HUES48 (cell line): ENCODE measurements at regions not wholly inside any gene's neighbourhood (a gene's known extent, or its start where the extent isn't known, plus 50 kb on each side); places are given as distances from the start of the nearest gene placed in this dataset.
"Not testable (repeated sequence)": the region's sequence is repeated elsewhere in the genome, so short reads cannot be mapped to it uniquely, and the experiment has no call there.

Experiments
- H3K27ac ChIP-seq: one replicate; pipeline ENCODE4 v1.7.0; 2013; ENCODE audit warnings: low read depth, low read length, inconsistent platforms
- H3K27me3 ChIP-seq: 2 replicates; pipeline ENCODE4 v1.6.1; 2013; ENCODE audit warnings: mild to moderate bottlenecking, low read length; ENCODE audit not compliant: control insufficient read depth, insufficient read depth
- H3K36me3 ChIP-seq: 2 replicates; pipeline ENCODE4 v1.6.1; 2013; ENCODE audit warnings: low read length; ENCODE audit not compliant: control insufficient read depth, insufficient read depth
- H3K4me1 ChIP-seq: 2 replicates; pipeline ENCODE4 v1.6.1; 2013; ENCODE audit warnings: mild to moderate bottlenecking, low read length; ENCODE audit not compliant: control insufficient read depth, insufficient read depth
- H3K4me3 ChIP-seq: 2 replicates; pipeline ENCODE4 v1.5.1; 2013; ENCODE audit warnings: mild to moderate bottlenecking, low read depth, low read length
- H3K9ac ChIP-seq: 2 replicates; pipeline ENCODE4 v1.6.1; 2013; ENCODE audit warnings: mild to moderate bottlenecking, low read depth, low read length, moderate library complexity
- H3K9me3 ChIP-seq: 2 replicates; pipeline ENCODE4 v1.6.1; 2013; ENCODE audit warnings: low read length; ENCODE audit not compliant: control insufficient read depth, insufficient read depth

GRCh38 chr3:110626652-110627111 lies 444.9 kb upstream of the NECTIN3 start:
- not testable (repeated sequence) for H3K9me3 ChIP-seq, H3K36me3 ChIP-seq, H3K4me3 ChIP-seq, H3K27me3 ChIP-seq, H3K9ac ChIP-seq, H3K27ac ChIP-seq
- peaks cover 10% of the 10 kb centered on the region; the same call in 1 of the 2 replicates for H3K4me1 ChIP-seq

GRCh38 chr3:110628650-110629301 lies 442.8 kb upstream of the NECTIN3 start:
- Histone ChIP-seq H3K27me3 (no peaks in the 10 kb centered on the region), H3K4me3 (no peak overlapping the region), H3K36me3 (no peaks in the 10 kb centered on the region), H3K9ac (no peak overlapping the region), H3K4me1 (peaks cover 10% of the 10 kb centered on the region; the same call in 1 of the 2 replicates), H3K27ac (no peak overlapping the region), H3K9me3 (no peaks in the 10 kb centered on the region)

GRCh38 chr3:110629917-110630316 lies 441.7 kb upstream of the NECTIN3 start:
- H3K27ac ChIP-seq: no peak overlapping the region
- no peaks in the 10 kb centered on the region for H3K27me3 ChIP-seq
- H3K4me1 ChIP-seq: peaks cover 8% of the 10 kb centered on the region; the same call in 1 of the 2 replicates
- no peak overlapping the region for H3K4me3 ChIP-seq
- H3K9ac ChIP-seq: no peak overlapping the region
- no peaks in the 10 kb centered on the region for H3K36me3 ChIP-seq
- no peaks in the 10 kb centered on the region for H3K9me3 ChIP-seq

DNA sequence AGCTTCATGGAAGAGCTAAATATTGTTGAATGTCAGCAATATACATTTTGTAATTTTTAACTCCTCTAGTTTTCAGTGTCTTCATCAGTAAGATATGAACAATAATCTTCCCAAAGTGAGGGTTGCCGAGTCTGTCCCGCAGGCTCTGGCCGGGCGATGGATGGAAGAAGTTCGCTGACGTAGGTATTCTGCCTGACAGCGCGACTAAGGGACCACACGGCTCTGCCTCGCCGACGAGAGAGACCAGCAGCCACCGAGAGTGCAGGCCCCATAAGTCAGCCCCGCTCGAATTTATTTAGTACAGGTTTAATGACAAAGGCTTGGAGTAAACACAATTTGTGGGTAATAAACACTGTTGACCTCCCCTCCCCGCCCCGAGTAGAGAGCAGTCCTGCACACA lies 427.4 kb upstream of the NECTIN3 start:
- Histone ChIP-seq H3K4me3 (no peak overlapping the region), H3K36me3 (no peaks in the 10 kb centered on the region), H3K9me3 (peaks cover 3% of the 10 kb centered on the region; the same call in 1 of the 2 replicates)

DNA sequence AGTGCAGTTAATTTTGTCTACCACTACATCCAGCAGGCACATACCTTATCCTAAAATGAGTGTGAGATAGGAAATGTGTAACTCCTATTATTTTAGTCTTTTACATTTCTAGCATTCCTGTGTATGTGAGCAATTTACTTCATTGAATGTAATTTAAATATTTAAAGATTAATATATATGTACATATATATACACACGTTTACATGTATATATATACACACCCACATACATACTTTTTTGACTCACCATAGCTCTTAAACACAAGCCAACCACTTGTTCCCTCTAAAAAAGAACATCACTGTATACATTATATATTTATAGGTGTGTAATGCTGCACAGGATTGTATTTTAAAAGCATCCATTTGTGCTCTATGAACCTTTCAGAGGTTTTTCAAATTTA lies 425.6 kb upstream of the NECTIN3 start:
- H3K27ac ChIP-seq: no peak overlapping the region
- H3K9me3 ChIP-seq: peaks cover 3% of the 10 kb centered on the region; the same call in 1 of the 2 replicates
- no peaks in the 10 kb centered on the region for H3K27me3 ChIP-seq
- no peak overlapping the region for H3K9ac ChIP-seq
- H3K4me1 ChIP-seq: no peaks in the 10 kb centered on the region
- H3K4me3 ChIP-seq: no peak overlapping the region
- H3K36me3 ChIP-seq: no peaks in the 10 kb centered on the region

More for the DNA sequence above, 427.4 kb upstream of the NECTIN3 start:
- Histone ChIP-seq H3K27ac (no peak overlapping the region), H3K9ac (no peak overlapping the region), H3K27me3 (no peaks in the 10 kb centered on the region), H3K4me1 (no peaks in the 10 kb centered on the region)

GRCh38 chr3:110646496-110646895 lies 425.1 kb upstream of the NECTIN3 start:
- Histone ChIP-seq H3K9me3 (peaks cover 3% of the 10 kb centered on the region; the same call in 1 of the 2 replicates), H3K4me3 (no peak overlapping the region), H3K27me3 (no peaks in the 10 kb centered on the region), H3K9ac (no peak overlapping the region), H3K27ac (no peak overlapping the region), H3K4me1 (no peaks in the 10 kb centered on the region), H3K36me3 (no peaks in the 10 kb centered on the region)

DNA sequence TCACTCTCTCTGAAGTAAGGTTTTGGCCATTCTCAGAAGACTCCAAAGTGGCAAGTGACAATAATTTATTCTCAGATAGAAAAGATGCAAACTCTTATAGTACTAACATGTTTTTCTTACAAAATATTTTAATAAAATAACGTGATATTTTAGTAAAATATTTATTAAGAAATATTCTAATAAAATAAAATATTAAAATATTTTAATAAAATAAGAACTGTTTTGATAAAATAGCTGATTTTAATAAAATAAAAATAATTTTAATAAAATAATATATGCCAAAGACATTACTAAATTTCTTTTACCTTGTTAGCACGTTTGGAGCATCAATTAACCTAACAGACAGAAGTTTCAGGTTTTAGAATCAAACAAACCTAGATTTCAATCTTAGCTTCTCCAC lies 424.0 kb upstream of the NECTIN3 start:
- Histone ChIP-seq H3K36me3 (no peaks in the 10 kb centered on the region), H3K27ac (no peak overlapping the region), H3K4me3 (no peak overlapping the region), H3K9me3 (peaks cover 3% of the 10 kb centered on the region; the same call in 1 of the 2 replicates), H3K4me1 (no peaks in the 10 kb centered on the region), H3K27me3 (no peaks in the 10 kb centered on the region), H3K9ac (no peak overlapping the region)

DNA sequence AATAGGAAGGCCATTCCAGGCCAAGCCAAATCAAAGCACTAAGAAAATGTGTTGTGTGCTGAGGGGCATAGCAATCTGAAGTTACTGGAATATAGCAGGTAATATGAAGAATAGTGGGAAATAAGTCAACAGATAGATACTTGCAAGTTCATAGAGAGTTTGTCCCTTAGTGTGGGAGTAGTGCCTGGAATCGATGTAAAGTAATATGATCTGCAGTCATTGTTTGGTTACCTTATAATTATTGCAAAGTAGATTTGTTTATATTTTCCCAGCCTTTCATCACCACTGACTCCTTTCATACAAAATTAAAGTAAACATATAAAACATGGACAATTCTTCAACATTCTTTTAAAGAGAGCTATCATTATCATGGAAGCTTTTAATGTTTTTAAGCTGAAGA lies 420.9 kb upstream of the NECTIN3 start:
- no peaks in the 10 kb centered on the region for H3K36me3 ChIP-seq
- no peaks in the 10 kb centered on the region for H3K4me1 ChIP-seq
- no peak overlapping the region for H3K9ac ChIP-seq
- no peak overlapping the region for H3K27ac ChIP-seq
- no peak overlapping the region for H3K4me3 ChIP-seq
- no peaks in the 10 kb centered on the region for H3K9me3 ChIP-seq
- H3K27me3 ChIP-seq: no peaks in the 10 kb centered on the region

DNA sequence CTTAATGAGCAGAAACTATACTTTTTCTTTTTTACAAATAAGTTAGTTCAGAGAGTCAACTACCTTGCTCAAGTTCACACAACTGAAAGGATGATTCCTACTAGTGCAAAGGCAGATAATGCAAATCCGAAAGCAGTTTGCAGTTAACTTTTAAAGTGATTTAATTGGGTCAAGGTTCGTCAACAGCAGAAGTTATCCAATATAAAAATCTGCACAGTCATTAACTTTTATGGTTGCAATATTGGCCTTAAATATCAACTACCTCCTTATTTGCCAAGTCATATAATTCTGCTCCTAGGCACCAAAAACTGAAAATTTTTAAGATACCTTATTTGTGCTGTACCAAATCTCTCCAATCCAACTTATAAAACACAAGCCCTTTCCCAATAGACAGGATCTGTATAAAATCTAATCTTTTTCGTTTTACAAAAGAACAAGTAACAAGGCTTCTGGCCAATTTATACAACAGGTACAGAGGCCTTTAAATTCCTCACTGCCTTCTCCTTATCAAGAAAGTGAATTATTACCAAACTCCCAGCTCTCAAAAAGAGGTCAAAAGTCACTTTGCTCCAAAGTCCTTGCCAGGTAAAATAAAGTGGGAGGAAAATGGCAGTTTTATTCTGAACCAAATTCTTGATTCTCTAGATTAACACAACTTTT lies 416.6 kb upstream of the NECTIN3 start:
- no peaks in the 10 kb centered on the region for H3K36me3 ChIP-seq
- H3K4me3 ChIP-seq: no peak overlapping the region
- H3K27me3 ChIP-seq: no peaks in the 10 kb centered on the region
- H3K4me1 ChIP-seq: peaks cover 6% of the 10 kb centered on the region
- no peak overlapping the region for H3K9ac ChIP-seq
- H3K9me3 ChIP-seq: no peaks in the 10 kb centered on the region
- H3K27ac ChIP-seq: no peak overlapping the region

DNA sequence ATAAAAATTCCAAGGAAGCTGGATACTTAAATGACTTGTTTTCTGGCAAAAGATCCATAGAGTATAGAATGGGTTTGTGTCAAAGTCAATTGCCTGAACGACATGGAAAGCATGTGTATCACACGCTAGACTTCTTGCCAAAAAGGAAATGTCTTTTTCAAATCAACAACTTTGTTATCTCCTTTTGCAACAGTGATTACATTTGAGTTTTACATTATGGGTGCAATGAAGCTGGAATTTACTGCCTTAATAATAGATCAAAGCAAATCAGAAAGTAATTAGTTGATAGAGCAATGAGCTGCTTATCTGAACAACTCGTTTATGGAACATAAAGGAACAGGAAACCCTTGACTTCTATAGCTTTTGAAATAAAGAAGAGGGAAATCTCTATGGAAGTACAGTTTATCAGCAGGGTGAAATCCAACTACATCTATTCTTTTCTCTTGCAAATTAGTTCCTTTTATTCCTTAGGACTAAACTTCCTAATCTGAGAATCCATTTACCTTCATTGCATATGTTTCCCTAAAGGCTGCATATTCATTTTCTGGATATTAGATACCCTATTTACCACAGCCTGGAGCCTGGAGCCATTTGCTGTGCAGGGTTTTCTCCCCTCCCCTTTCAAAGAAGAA lies 415.1 kb upstream of the NECTIN3 start:
- no peaks in the 10 kb centered on the region for H3K27me3 ChIP-seq
- no peak overlapping the region for H3K27ac ChIP-seq
- no peak overlapping the region for H3K4me3 ChIP-seq
- H3K9me3 ChIP-seq: no peaks in the 10 kb centered on the region
- H3K9ac ChIP-seq: no peak overlapping the region
- H3K4me1 ChIP-seq: peaks cover 6% of the 10 kb centered on the region
- no peaks in the 10 kb centered on the region for H3K36me3 ChIP-seq

- H3K27me3 ChIP-seq: no peaks in the 10 kb centered on the region
- no peak overlapping the region for H3K4me3 ChIP-seq
- no peaks in the 10 kb centered on the region for H3K4me1 ChIP-seq
- no peaks in the 10 kb centered on the region for H3K36me3 ChIP-seq
- peaks cover 12% of the 10 kb centered on the region for H3K9me3 ChIP-seq
- H3K27ac ChIP-seq: no peak overlapping the region
- no peak overlapping the region for H3K9ac ChIP-seq
These were observed 407.5 kb upstream of the NECTIN3 start for GRCh38 chr3:110664148-110664547.
